ENCODE measurements at regions not wholly inside any gene's neighbourhood (a gene's known extent, or its start where the extent isn't known, plus 50 kb on each side); places are given as distances from the start of the nearest gene placed in this dataset.
"Not testable (repeated sequence)": the region's sequence is repeated elsewhere in the genome, so short reads cannot be mapped to it uniquely, and the experiment has no call there.

DNA sequence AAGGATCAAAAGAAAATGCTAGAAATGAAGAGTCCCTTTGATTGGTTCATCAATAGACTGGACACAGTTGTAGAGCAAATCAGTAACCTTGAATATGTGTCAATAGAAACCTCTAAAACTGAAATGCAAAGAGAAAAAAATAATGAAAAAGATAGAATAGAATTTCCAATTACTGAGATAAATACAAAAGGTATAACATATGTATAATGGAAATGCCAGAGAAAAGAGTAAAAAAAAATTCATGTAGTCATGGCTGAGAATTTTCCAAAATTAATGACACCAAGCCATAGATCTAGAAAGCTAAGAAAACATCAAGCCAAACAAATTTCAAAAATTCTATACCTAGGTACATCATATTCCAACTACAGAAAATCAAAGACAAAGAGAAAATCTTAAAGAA is 62.0 kb upstream of the HGF start:
- Histone ChIP-seq H3K4me1 (ENCODE audit: insufficient read depth) (no peaks in the 10 kb centered on the region), H3K4me3 (no peak overlapping the region), H3K9me3 (ENCODE audit: low read depth) (peaks cover 3% of the 10 kb centered on the region), H3K27me3 (replicated peaks; ENCODE audit: insufficient read depth) (no peaks in the 10 kb centered on the region), H3K27ac (no peak overlapping the region), H3K36me3 (ENCODE audit: low read depth) (no peaks in the 10 kb centered on the region), H4K20me1 (ENCODE audit: insufficient read depth) (no peaks in the 10 kb centered on the region), H3K4me2 (ENCODE audit: unreplicated experiment) (no peak overlapping the region), H2AFZ (no peak overlapping the region), H3K9ac (no peak overlapping the region), H3K79me2 (ENCODE audit: insufficient read depth) (no peaks in the 10 kb centered on the region), H3F3A (ENCODE audit: insufficient read depth) (no peaks in the 10 kb centered on the region), H3K9me2 (ENCODE audit: insufficient read depth) (no peaks in the 10 kb centered on the region)
- in situ Hi-C loops (cut with MboI): no loop called here
- no peak for DNase-seq
- no peak for TF ChIP-seq EZH2phosphoT487 (IDR thresholded peaks at IDR 0.05; ENCODE audit: insufficient read depth, low read depth)
- no peak for TF ChIP-seq EZH2 (IDR thresholded peaks at IDR 0.05; ENCODE audit: insufficient read depth, poor library complexity, severe bottlenecking)

DNA sequence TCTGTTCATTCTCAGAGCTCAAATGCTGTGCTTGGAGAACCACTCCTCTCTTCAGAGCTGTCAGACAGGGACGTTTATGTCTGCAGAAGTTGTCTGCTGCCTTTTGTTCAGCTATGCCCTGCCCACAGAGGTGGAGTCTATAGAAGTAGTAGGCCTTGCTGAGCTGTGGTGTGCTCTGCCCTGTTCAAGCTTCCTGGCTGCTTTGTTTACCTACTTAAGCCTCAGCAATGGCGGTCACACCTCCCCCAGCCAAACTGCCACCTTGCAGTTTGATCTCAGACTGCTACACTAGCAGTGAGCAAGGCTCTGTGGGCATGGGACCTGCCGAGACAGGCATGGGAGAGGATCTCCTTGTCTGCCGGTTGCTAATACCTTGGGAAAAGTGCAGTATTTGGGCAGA is 59.7 kb upstream of the HGF start:
- H3K9me3 ChIP-seq (ENCODE audit: low read depth); in situ Hi-C loops (cut with MboI); H3K4me3 ChIP-seq; H2AFZ ChIP-seq; H3K79me2 ChIP-seq (ENCODE audit: insufficient read depth); DNase-seq; H3K36me3 ChIP-seq (ENCODE audit: low read depth); H3K27me3 ChIP-seq (replicated peaks; ENCODE audit: insufficient read depth); H3K4me2 ChIP-seq (ENCODE audit: unreplicated experiment); H3K9me2 ChIP-seq (ENCODE audit: insufficient read depth); H4K20me1 ChIP-seq (ENCODE audit: insufficient read depth); H3F3A ChIP-seq (ENCODE audit: insufficient read depth); H3K4me1 ChIP-seq (ENCODE audit: insufficient read depth); H3K27ac ChIP-seq; H3K9ac ChIP-seq: not testable (repeated sequence)
- WGBS, 2 experiments (ENCODE audit: low coverage in 1 of 2, low lambda C conversion rate in 2 of 2, missing lambda C conversion rate in 2 of 2): 32 to 36% methylated on average over 4 of the region's 4 CpGs

DNA sequence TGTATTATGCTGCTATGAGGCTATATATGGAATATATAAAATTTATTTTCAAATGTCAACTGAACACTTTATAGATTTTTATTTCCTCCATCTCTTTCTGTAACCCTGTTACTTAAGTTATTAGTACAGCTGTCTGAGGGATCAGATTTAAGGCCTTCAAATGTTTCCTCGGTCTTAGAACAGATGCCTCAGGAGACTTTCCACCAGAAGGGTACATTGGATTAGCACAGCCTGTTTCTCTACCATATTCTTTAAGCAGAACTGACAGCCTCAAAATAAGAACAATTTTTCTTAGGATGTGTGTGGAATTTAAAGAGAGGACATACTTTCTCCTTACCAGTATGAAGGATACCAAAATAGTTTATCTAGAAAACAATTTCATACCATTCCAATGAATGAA is 53.0 kb upstream of the HGF start:
- Histone ChIP-seq H3K79me2 (ENCODE audit: insufficient read depth) (no peaks in the 10 kb centered on the region), H3K4me1 (ENCODE audit: insufficient read depth) (no peaks in the 10 kb centered on the region), H3K36me3 (ENCODE audit: low read depth) (no peaks in the 10 kb centered on the region), H3K27ac (no peak overlapping the region), H3K9me3 (ENCODE audit: low read depth) (no peaks in the 10 kb centered on the region), H4K20me1 (ENCODE audit: insufficient read depth) (no peaks in the 10 kb centered on the region), H3K9ac (no peak overlapping the region), H3K4me3 (no peak overlapping the region), H3K27me3 (replicated peaks; ENCODE audit: insufficient read depth) (no peaks in the 10 kb centered on the region), H3K4me2 (ENCODE audit: unreplicated experiment) (no peak overlapping the region), H3F3A (ENCODE audit: insufficient read depth) (no peaks in the 10 kb centered on the region), H2AFZ (peak overlapping the region; percentile 10; the same call in 1 of the 2 replicates), H3K9me2 (ENCODE audit: insufficient read depth) (no peaks in the 10 kb centered on the region)
- 40 to 55% methylated on average over 1 of the region's 1 CpG for WGBS, 2 experiments (ENCODE audit: low coverage in 1 of 2, low lambda C conversion rate in 2 of 2, missing lambda C conversion rate in 2 of 2)
- in situ Hi-C loops (cut with MboI): no loop called here
- no peak for DNase-seq
- TF ChIP-seq EZH2phosphoT487 (IDR thresholded peaks at IDR 0.05; ENCODE audit: insufficient read depth, low read depth) (no peak), EZH2 (IDR thresholded peaks at IDR 0.05; ENCODE audit: insufficient read depth, poor library complexity, severe bottlenecking) (no peak)

DNA sequence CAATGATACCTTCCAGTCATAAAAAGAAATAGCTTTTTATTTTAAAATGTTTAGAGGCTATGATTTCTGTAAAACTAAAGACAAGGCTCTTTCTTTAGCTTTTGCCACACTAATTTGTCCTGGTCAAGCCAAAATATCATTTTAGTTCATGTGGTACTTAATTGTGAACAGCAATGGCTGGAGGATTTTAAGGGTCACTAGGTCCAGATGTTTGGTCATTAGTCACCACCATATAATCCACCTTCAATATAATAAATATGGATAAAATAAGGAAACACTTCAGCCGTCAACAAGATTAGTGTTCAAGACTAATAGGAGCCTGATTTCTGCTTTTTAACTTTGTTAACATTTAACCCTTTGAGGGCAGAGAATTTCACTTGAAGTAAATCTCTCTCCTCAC is 50.0 kb upstream of the HGF start:
- in situ Hi-C loops (cut with MboI): no loop called here
- Histone ChIP-seq H3K9me2 (ENCODE audit: insufficient read depth) (no peaks in the 10 kb centered on the region), H3K9me3 (ENCODE audit: low read depth) (no peaks in the 10 kb centered on the region), H3K79me2 (ENCODE audit: insufficient read depth) (no peaks in the 10 kb centered on the region), H4K20me1 (ENCODE audit: insufficient read depth) (no peaks in the 10 kb centered on the region), H3K4me2 (ENCODE audit: unreplicated experiment) (no peak overlapping the region), H3K4me3 (no peak overlapping the region), H3K27ac (no peak overlapping the region), H3K36me3 (ENCODE audit: low read depth) (no peaks in the 10 kb centered on the region), H2AFZ (no peak overlapping the region), H3K9ac (no peak overlapping the region), H3F3A (ENCODE audit: insufficient read depth) (no peaks in the 10 kb centered on the region), H3K27me3 (replicated peaks; ENCODE audit: insufficient read depth) (no peaks in the 10 kb centered on the region), H3K4me1 (ENCODE audit: insufficient read depth) (no peaks in the 10 kb centered on the region)
- no peak for TF ChIP-seq EZH2 (IDR thresholded peaks at IDR 0.05; ENCODE audit: insufficient read depth, poor library complexity, severe bottlenecking)
- TF ChIP-seq EZH2phosphoT487 (IDR thresholded peaks at IDR 0.05; ENCODE audit: insufficient read depth, low read depth): no peak
- WGBS, 2 experiments (ENCODE audit: low coverage in 1 of 2, low lambda C conversion rate in 2 of 2, missing lambda C conversion rate in 2 of 2): 6 to 26% methylated on average over 1 of the region's 1 CpG
- DNase-seq: no peak
